ENCODE measurements at regions not wholly inside any gene's neighbourhood (a gene's known extent, or its start where the extent isn't known, plus 50 kb on each side); places are given as distances from the start of the nearest gene placed in this dataset.

GRCh38 chr3:17847156-17847555 lies 104.7 kb upstream of the TBC1D5 start:
- Histone ChIP-seq H3K27me3 (ENCODE audit: insufficient read depth, low read length, poor library complexity, severe bottlenecking) (no peaks in the 10 kb centered on the region), H3K4me1 (ENCODE audit: insufficient read depth, low read length) (no peaks in the 10 kb centered on the region), H3K4me3 (ENCODE audit: low read length) (no peak overlapping the region), H3K36me3 (ENCODE audit: insufficient read depth, low read length) (no peaks in the 10 kb centered on the region), H3K9me3 (ENCODE audit: low read length) (no peaks in the 10 kb centered on the region), H3K27ac (ENCODE audit: low read depth, low read length) (no peak overlapping the region)
- Mint-ChIP-seq H3K27ac (no peak overlapping the region), H3K4me1 (no peaks in the 10 kb centered on the region), H3K36me3 (no peaks in the 10 kb centered on the region), H3K4me3 (no peak overlapping the region), H3K27me3 (peaks cover 0 to 1% of the 10 kb centered on the region in 2 donors), H3K9me3 (no peaks in the 10 kb centered on the region)
- POLR2A ChIA-PET = no interaction called here
- DNase-seq = no peak
- CTCF ChIA-PET = no interaction called here

GRCh38 chr3:17846466-17846865 lies 104.0 kb upstream of the TBC1D5 start:
- H3K27me3 ChIP-seq (ENCODE audit: insufficient read depth, low read length, poor library complexity, severe bottlenecking) = no peaks in the 10 kb centered on the region
- ChIA-PET CTCF (no interaction called here), POLR2A (no interaction called here)
- H3K4me1 Mint-ChIP-seq = no peaks in the 10 kb centered on the region
- peaks cover 0 to 1% of the 10 kb centered on the region in 2 donors for H3K27me3 Mint-ChIP-seq
- DNase-seq = no peak
- H3K36me3 Mint-ChIP-seq = no peaks in the 10 kb centered on the region
- H3K27ac Mint-ChIP-seq = no peak overlapping the region
- H3K4me3 ChIP-seq (ENCODE audit: low read length) = no peak overlapping the region
- H3K4me3 Mint-ChIP-seq = no peak overlapping the region
- no peak overlapping the region for H3K27ac ChIP-seq (ENCODE audit: low read depth, low read length)
- H3K9me3 ChIP-seq (ENCODE audit: low read length) = no peaks in the 10 kb centered on the region
- no peaks in the 10 kb centered on the region for H3K9me3 Mint-ChIP-seq
- H3K4me1 ChIP-seq (ENCODE audit: insufficient read depth, low read length) = no peaks in the 10 kb centered on the region
- no peaks in the 10 kb centered on the region for H3K36me3 ChIP-seq (ENCODE audit: insufficient read depth, low read length)

GRCh38 chr3:17845026-17845812 lies 102.8 kb upstream of the TBC1D5 start:
- no peak overlapping the region for H3K4me3 Mint-ChIP-seq
- peaks cover 0 to 1% of the 10 kb centered on the region in 2 donors for H3K27me3 Mint-ChIP-seq
- H3K36me3 ChIP-seq (ENCODE audit: insufficient read depth, low read length) = no peaks in the 10 kb centered on the region
- no peaks in the 10 kb centered on the region for H3K9me3 Mint-ChIP-seq
- H3K9me3 ChIP-seq (ENCODE audit: low read length) = no peaks in the 10 kb centered on the region
- H3K27ac ChIP-seq (ENCODE audit: low read depth, low read length) = no peak overlapping the region
- H3K4me1 Mint-ChIP-seq = no peaks in the 10 kb centered on the region
- ChIA-PET CTCF (no interaction called here), POLR2A (no interaction called here)
- H3K4me3 ChIP-seq (ENCODE audit: low read length) = no peak overlapping the region
- no peaks in the 10 kb centered on the region for H3K4me1 ChIP-seq (ENCODE audit: insufficient read depth, low read length)
- H3K36me3 Mint-ChIP-seq = no peaks in the 10 kb centered on the region
- H3K27ac Mint-ChIP-seq = no peak overlapping the region
- no peaks in the 10 kb centered on the region for H3K27me3 ChIP-seq (ENCODE audit: insufficient read depth, low read length, poor library complexity, severe bottlenecking)
- DNase-seq = no peak

GRCh38 chr3:17844236-17844635 lies 101.8 kb upstream of the TBC1D5 start:
- Mint-ChIP-seq H3K4me1 (no peaks in the 10 kb centered on the region), H3K4me3 (no peak overlapping the region), H3K27ac (no peak overlapping the region), H3K27me3 (peaks cover 0 to 1% of the 10 kb centered on the region in 2 donors), H3K36me3 (no peaks in the 10 kb centered on the region), H3K9me3 (no peaks in the 10 kb centered on the region)
- POLR2A ChIA-PET = no interaction called here
- no peak overlapping the region for H3K4me3 ChIP-seq (ENCODE audit: low read length)
- CTCF ChIA-PET = interaction anchor here (1.1 kb wide), 1 partner anchor 586 kb away, joined by 3 read pairs; no protein-coding TSS in a partner anchor
- no peak for DNase-seq
- no peaks in the 10 kb centered on the region for H3K4me1 ChIP-seq (ENCODE audit: insufficient read depth, low read length)
- H3K27me3 ChIP-seq (ENCODE audit: insufficient read depth, low read length, poor library complexity, severe bottlenecking) = no peaks in the 10 kb centered on the region
- no peaks in the 10 kb centered on the region for H3K36me3 ChIP-seq (ENCODE audit: insufficient read depth, low read length)
- H3K9me3 ChIP-seq (ENCODE audit: low read length) = no peaks in the 10 kb centered on the region
- H3K27ac ChIP-seq (ENCODE audit: low read depth, low read length) = no peak overlapping the region

GRCh38 chr3:17841190-17841828 lies 98.9 kb upstream of the TBC1D5 start:
- Histone ChIP-seq H3K36me3 (ENCODE audit: insufficient read depth, low read length) (no peaks in the 10 kb centered on the region), H3K27me3 (ENCODE audit: insufficient read depth, low read length, poor library complexity, severe bottlenecking) (no peaks in the 10 kb centered on the region), H3K27ac (ENCODE audit: low read depth, low read length) (no peak overlapping the region), H3K4me3 (ENCODE audit: low read length) (no peak overlapping the region), H3K9me3 (ENCODE audit: low read length) (no peaks in the 10 kb centered on the region), H3K4me1 (ENCODE audit: insufficient read depth, low read length) (no peaks in the 10 kb centered on the region)
- ChIA-PET POLR2A (no interaction called here), CTCF (interaction anchor here (0.6 to 2.4 kb wide), 31 partner anchors 9 to 1240 kb away, joined by 3 to 38 read pairs (median 4); no protein-coding TSS in a partner anchor)
- H3K9me3 Mint-ChIP-seq = no peaks in the 10 kb centered on the region
- H3K27me3 Mint-ChIP-seq = peaks cover 1 to 7% of the 10 kb centered on the region in 2 donors
- no peaks in the 10 kb centered on the region for H3K4me1 Mint-ChIP-seq
- DNase-seq = peak; percentile 38 to 72 (median 55)
- no peak overlapping the region for H3K27ac Mint-ChIP-seq
- no peaks in the 10 kb centered on the region for H3K36me3 Mint-ChIP-seq
- no peak overlapping the region for H3K4me3 Mint-ChIP-seq

- Mint-ChIP-seq H3K27ac (no peak overlapping the region), H3K27me3 (peaks cover 0 to 7% of the 10 kb centered on the region in 2 donors), H3K4me3 (no peak overlapping the region), H3K4me1 (no peaks in the 10 kb centered on the region), H3K9me3 (no peaks in the 10 kb centered on the region), H3K36me3 (no peaks in the 10 kb centered on the region)
- Histone ChIP-seq H3K27me3 (ENCODE audit: insufficient read depth, low read length, poor library complexity, severe bottlenecking) (no peaks in the 10 kb centered on the region), H3K4me1 (ENCODE audit: insufficient read depth, low read length) (no peaks in the 10 kb centered on the region), H3K27ac (ENCODE audit: low read depth, low read length) (no peak overlapping the region), H3K4me3 (ENCODE audit: low read length) (no peak overlapping the region), H3K9me3 (ENCODE audit: low read length) (no peaks in the 10 kb centered on the region), H3K36me3 (ENCODE audit: insufficient read depth, low read length) (no peaks in the 10 kb centered on the region)
- ChIA-PET POLR2A (no interaction called here), CTCF (interaction anchor here (0.8 to 2.4 kb wide), 29 partner anchors 9 to 1240 kb away, joined by 3 to 38 read pairs (median 4); no protein-coding TSS in a partner anchor)
- DNase-seq = no peak
Observed at GRCh38 chr3:17840651-17841050, 98.2 kb upstream of the TBC1D5 start.

GRCh38 chr3:17840126-17840525 lies 97.7 kb upstream of the TBC1D5 start:
- H3K27ac Mint-ChIP-seq = no peak overlapping the region
- H3K4me3 ChIP-seq (ENCODE audit: low read length) = no peak overlapping the region
- no peaks in the 10 kb centered on the region for H3K4me1 Mint-ChIP-seq
- DNase-seq = no peak
- ChIA-PET CTCF (interaction anchor here (0.9 to 2.4 kb wide), 9 partner anchors 8 to 1239 kb away, joined by 3 to 38 read pairs (median 5); no protein-coding TSS in a partner anchor), POLR2A (no interaction called here)
- H3K4me3 Mint-ChIP-seq = no peak overlapping the region
- no peaks in the 10 kb centered on the region for H3K36me3 ChIP-seq (ENCODE audit: insufficient read depth, low read length)
- no peaks in the 10 kb centered on the region for H3K9me3 Mint-ChIP-seq
- H3K36me3 Mint-ChIP-seq = no peaks in the 10 kb centered on the region
- H3K27me3 ChIP-seq (ENCODE audit: insufficient read depth, low read length, poor library complexity, severe bottlenecking) = no peaks in the 10 kb centered on the region
- peaks cover 0 to 7% of the 10 kb centered on the region in 2 donors for H3K27me3 Mint-ChIP-seq
- no peaks in the 10 kb centered on the region for H3K9me3 ChIP-seq (ENCODE audit: low read length)
- H3K4me1 ChIP-seq (ENCODE audit: insufficient read depth, low read length) = no peaks in the 10 kb centered on the region
- no peak overlapping the region for H3K27ac ChIP-seq (ENCODE audit: low read depth, low read length)

- Mint-ChIP-seq H3K4me1 (no peaks in the 10 kb centered on the region), H3K36me3 (no peaks in the 10 kb centered on the region), H3K4me3 (no peak overlapping the region), H3K9me3 (no peaks in the 10 kb centered on the region), H3K27me3 (peaks cover 0 to 23% of the 10 kb centered on the region in 2 donors), H3K27ac (no peak overlapping the region)
- no peak overlapping the region for H3K4me3 ChIP-seq (ENCODE audit: low read length)
- H3K27me3 ChIP-seq (ENCODE audit: insufficient read depth, low read length, poor library complexity, severe bottlenecking) = no peaks in the 10 kb centered on the region
- ChIA-PET CTCF (no interaction called here), POLR2A (no interaction called here)
- no peaks in the 10 kb centered on the region for H3K36me3 ChIP-seq (ENCODE audit: insufficient read depth, low read length)
- H3K27ac ChIP-seq (ENCODE audit: low read depth, low read length) = no peak overlapping the region
- H3K9me3 ChIP-seq (ENCODE audit: low read length) = no peaks in the 10 kb centered on the region
- DNase-seq = no peak
- no peaks in the 10 kb centered on the region for H3K4me1 ChIP-seq (ENCODE audit: insufficient read depth, low read length)
Observed at GRCh38 chr3:17836919-17837318, 94.5 kb upstream of the TBC1D5 start.
